OCI-LY3 (cell line): ENCODE measurements at regions not wholly inside any gene's neighbourhood (a gene's known extent, or its start where the extent isn't known, plus 50 kb on each side); places are given as distances from the start of the nearest gene placed in this dataset.

Experiments
- EZH2phosphoT487 ChIP-seq: fragments of 200-600 bp; shearing (Covaris generic); IDR thresholded peaks from 2 replicates; pipeline ENCODE4 v1.6.1; 2018; ENCODE audit warnings: antibody characterized with exemption, mixed run types, low read depth
- TF ChIP-seq, protein P1 (sequence below): fragments of 200-600, 300-600 bp; sonication (generic); IDR thresholded peaks from 2 replicates; pipeline ENCODE4 v1.5.1; 2014; ENCODE audit warnings: antibody characterized with exemption, low read length, low read depth

DNA sequence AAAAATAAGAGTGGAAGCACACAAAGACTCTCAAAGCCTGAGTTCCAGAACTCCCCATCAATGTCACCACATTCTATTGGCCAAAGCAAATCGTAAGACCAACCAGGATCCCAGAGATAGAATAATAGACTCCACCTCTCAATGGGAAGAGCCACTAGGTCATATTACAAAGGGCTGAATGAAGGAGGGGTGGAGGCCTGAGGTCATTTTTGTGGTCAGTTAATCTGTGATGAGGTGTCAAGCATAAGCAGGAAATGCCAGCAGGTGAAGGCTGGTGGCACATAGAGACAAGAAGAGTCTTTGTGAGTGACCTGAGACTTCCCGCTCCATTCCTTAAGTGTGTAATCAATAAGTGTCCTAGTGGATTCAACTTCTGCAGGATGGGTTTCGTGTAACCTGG is 144.3 kb downstream of the TFCP2L1 start:
- TF ChIP-seq, protein P1, sequence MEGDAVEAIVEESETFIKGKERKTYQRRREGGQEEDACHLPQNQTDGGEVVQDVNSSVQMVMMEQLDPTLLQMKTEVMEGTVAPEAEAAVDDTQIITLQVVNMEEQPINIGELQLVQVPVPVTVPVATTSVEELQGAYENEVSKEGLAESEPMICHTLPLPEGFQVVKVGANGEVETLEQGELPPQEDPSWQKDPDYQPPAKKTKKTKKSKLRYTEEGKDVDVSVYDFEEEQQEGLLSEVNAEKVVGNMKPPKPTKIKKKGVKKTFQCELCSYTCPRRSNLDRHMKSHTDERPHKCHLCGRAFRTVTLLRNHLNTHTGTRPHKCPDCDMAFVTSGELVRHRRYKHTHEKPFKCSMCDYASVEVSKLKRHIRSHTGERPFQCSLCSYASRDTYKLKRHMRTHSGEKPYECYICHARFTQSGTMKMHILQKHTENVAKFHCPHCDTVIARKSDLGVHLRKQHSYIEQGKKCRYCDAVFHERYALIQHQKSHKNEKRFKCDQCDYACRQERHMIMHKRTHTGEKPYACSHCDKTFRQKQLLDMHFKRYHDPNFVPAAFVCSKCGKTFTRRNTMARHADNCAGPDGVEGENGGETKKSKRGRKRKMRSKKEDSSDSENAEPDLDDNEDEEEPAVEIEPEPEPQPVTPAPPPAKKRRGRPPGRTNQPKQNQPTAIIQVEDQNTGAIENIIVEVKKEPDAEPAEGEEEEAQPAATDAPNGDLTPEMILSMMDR: no peak
- no peak for TF ChIP-seq EZH2phosphoT487
